Astrocyte of the hippocampus (primary cell): ENCODE measurements at regions not wholly inside any gene's neighbourhood (a gene's known extent, or its start where the extent isn't known, plus 50 kb on each side); places are given as distances from the start of the nearest gene placed in this dataset.

Experiments
- DNase-seq: peaks from one replicate; pipeline ENCODE4 v3.0.0; 2011; ENCODE audit warnings: low read depth, low spot score

DNA sequence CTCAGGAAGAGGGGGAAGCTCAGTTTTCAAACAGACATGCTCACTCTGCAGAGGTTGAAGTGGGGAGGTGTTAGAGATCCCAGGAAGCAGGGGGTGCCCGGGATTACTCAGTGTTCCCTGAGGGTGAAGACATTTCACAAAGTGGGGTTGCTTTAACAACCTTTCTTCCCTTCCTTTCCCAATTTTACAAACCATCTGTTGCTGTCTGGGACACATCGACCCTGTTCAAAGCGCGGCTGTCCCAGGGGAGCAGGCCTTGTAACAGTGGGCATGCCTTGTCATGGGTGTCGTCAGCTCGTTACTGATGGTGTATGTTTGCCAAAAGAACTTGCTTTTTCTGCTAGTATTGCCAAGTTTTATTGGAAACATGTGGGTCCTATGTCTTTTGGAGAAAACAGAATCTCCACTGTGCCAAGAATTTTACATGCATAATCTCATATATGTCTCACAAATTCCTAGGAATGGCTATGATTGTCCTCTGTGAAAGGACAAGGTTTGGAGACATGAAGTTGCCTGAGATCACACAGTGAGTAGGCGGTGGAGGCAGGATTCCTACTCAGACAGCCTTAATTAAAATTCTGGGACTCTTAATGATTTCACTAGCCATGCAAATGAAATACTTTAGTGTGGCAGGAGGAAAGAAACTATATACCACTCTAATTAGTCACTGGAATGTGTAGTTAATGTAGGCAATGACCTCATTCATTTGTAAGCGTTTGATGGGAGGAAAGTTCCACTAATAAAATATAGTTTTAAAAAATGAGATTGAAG is 198.9 kb downstream of the NXNL2 start:
- DNase-seq = peak; percentile 67

DNA sequence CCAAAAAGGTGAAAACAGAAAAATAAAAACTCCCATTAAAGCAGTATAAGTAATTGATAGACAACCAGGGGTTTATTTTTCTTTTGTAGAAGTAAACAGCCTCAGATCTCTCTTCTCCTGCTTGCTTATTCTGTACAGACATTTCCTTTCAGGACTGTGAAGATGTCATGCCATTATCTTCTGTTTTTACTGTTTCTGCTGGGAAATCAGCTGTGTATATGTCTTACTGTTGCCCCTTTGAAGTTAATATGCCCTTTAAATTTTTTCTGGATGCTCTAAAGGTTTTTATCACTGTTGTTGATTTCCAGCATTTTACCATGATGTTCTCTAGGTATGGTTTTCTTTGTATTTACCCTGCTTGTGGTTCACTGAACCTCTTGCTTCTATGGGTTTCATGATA is 199.5 kb downstream of the NXNL2 start:
- DNase-seq = no peak

DNA sequence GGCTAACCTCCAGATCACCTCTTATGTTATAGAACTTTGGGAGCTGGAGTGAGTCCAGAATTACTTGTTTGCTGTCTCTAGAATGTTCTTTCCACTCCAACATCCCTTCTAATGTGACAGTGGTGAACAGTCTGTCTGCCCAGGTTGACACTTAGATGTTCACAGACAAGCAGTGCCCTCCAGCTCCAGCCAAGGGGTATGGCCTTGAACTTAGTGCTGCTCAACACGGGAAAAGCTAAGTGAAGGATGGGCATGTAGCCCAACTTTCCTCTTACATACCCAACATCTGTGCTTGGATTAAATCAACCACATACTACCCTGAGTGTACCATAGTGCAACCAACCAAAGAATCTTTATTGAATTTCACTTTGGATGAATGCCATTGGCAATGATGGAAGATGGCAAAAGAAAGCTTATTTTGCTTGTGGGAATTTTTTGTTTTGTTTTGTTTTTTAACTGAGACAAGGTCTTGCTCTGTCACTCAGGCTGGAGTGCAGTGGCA is 201.2 kb downstream of the NXNL2 start:
- DNase-seq = peak; percentile 48

DNA sequence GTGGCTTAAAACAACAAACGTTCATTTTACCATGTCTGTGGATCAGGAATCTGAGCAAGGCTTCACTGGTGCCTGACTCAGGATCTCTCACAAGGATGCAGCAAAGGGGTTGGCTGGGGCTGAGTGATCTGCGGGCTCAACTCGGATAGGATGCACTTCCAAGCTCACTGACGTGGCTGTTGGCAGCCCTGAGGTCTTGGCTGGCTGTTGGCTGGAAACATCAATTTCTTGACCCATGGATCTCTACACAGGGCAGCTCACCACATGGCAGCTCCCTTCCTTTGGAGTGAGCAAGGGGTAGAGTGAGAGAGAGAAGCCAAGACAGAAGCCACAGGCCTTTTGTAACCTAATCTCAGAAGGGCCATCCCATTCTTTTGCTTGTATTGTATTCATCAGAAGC is 202.1 kb downstream of the NXNL2 start:
- no peak for DNase-seq

DNA sequence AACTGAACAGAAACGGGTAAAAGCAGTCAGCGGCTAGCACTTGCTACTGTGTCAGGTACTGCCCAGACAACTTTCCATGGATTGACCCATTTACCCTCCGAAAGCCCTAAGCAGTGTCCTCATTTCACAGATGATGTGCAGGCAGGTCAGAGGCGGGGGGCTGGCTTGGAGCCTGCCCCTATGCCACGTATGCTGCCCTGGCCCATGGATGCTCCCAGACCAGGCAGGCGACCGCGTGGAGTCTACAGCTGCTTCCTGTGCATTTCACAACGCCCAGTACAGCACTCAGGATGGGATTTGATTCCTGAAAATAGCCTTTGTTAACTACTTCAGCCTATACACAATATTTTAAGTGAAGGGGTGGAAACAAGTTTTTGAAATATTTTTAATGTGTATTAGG is 202.9 kb downstream of the NXNL2 start:
- DNase-seq = no peak

DNA sequence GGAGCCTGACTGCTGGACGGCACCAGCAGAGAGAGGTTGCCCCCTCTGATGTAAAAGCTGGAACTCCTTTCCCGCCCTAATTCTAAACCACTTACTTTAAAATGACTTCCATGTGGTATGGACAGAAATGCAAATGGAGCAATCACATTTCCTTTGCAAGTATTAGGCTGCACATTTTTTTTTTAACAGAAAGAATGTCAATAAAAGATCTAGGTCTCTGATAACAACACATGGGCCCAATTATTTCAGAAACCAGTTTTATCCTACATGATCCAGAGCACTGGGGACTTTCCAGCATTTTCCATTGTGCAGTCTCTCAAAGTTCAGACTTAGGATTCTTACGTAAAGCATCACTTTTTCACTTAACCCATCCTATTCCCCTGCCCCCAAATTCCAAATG is 203.7 kb downstream of the NXNL2 start:
- no peak for DNase-seq

DNA sequence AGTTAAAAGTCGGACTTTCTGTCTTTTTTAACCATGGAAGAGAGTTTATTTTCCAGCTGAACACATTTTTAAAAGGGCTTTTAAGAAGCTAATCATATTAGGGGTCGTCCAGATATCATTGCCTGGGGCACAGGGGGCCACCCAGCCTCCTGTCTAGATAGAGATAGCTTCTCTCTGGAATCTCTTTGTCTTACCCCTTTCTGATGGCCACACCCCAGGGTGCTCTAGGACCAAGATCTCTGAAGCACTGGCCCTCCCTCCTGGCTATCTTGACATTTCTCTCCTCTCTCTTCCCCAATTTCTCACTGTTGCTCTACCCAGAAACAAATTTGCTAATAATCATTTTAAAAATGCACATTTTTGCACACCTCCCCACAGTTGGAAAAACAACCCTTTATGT is 204.4 kb downstream of the NXNL2 start:
- DNase-seq = no peak

DNA sequence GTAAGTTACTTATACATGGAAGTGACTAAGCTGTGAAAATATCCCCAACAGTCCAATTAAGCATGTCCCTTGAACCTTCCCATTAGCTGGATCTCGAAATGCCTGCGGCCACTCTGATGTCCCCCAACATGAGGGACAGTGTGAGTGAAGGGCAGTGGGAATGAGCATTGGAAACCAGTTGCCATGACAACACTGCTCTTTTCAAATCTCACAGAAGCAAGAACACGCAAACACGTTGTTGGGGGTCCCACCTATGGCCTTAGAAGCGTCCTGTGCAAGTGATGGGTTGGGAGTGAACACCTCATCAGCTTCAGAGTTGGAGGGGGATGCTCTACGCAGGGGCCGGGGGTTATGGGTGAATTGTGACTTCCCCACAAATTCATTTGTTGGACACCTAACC is 205.9 kb downstream of the NXNL2 start:
- DNase-seq = no peak

DNA sequence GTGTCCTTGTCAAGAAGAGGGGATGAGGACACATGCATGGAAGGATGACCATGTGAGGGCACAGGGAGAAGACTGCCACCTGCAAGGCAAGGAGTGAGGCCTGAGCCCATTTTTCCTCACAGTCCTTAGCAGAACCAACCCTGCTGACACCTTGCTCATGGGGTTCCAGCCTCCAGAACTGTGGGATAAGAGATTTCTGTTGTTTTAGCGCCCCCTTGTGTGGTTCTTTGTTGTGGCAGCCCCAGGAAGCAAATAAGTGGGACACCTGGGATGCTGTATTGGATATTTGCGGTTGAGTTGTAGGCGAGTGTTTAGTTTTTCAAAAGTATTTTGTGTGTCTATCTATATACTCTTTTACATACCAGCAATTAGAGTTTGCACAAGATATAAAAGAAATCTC is 206.4 kb downstream of the NXNL2 start:
- DNase-seq = no peak

DNA sequence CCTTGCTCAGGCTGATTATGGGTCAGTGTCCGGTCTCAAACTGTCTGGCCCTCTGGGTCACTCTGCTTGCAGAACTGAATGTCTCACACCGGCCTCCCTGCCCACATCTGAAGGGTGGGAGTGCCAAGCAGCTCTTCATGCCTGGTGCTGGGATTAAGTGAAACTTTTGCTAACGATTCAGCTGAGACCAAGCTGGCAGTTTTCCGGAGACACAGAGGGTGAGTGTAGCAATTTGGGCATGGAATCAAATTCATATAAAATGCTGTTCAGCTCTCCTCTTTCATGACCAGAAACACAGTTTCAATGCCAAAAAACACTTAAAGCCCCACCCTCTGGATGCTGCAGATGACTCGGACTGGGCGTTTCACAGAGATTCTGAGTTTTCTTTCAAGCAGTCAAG is 207.5 kb downstream of the NXNL2 start:
- DNase-seq = peak; percentile 80

DNA sequence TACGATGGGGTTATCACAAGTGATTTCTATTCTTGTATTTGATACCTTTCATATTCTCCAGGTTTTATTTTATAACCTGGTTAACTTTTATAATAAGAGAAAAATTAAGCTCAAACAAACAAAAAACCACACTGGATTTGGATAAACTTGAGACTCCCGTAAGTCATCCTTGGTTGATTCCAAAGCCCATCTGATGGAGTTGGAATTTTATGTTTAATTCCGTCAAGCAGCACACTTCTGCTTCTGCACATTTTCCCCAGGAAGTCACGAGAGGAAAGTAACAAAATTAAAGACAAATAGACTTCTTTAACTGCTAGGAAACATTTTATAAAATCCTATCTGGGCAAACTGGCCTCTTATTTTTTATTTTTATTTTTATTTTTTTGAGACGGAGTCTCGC is 207.9 kb downstream of the NXNL2 start:
- DNase-seq = no peak

DNA sequence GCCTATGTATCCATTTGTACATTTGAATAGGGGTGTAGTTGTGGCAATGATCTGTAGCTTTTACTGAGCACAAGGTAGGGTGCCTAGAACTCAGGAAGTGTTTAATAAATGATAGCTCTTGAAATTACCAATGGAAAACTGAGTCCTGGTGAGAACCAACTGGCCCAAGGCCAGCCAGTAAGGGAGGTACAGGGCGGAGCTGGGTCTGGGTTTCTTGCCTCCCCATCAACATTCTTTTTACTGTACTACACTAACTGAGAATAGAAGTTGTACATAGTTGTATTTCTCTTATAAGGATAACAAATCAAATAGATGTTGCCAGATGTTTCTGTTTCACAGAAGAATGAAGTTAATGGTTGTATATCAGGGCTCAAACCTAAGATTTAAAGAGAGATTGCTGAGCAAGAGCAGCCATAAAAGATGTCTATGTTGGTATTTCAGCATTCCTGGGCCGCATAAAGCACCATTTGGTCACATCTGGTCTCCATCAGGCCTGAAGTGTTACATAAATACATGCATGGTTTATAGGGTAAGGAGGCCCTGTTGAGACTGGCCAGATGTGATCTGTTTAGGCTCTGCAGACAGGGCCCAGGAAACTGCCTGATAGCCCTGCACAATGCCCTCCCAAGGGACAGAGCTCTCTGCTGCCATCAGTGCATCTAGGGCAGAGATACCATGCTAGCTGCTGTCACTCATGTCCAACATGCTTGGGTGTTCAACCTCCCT is 210.5 kb downstream of the NXNL2 start:
- DNase-seq = no peak

DNA sequence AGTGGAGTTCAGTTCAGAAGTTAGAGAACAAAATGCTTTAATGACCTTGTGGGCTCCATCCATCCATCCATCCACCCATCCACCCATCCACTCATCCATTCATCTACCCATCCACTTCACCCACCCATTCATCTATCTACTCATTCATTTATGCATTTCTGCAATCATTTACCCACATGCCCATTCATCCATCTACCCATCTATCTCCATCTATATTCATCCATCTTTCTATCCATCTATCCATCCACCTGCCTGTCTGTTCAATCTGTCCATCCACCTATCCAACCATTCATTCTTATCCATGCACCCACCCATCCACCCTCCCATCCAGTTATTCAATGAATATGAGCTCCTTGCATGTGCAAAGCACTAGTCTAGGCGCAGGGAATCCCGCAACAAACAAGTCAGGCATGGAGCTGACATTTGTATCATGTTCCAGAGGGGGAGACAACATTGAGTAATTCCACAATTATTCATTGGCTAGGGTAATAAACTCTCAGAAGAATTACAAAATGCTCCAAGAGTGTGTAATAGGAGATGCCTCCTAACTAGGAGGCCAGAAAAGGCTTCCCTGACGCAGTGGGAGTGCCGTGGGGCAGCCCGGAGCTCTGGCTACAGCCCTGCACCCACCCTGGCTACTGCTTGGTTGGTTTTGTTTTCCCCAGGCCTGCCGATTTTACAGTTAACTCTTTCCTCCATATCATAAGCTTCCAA is 211.2 kb downstream of the NXNL2 start:
- peak; percentile 86 for DNase-seq

DNA sequence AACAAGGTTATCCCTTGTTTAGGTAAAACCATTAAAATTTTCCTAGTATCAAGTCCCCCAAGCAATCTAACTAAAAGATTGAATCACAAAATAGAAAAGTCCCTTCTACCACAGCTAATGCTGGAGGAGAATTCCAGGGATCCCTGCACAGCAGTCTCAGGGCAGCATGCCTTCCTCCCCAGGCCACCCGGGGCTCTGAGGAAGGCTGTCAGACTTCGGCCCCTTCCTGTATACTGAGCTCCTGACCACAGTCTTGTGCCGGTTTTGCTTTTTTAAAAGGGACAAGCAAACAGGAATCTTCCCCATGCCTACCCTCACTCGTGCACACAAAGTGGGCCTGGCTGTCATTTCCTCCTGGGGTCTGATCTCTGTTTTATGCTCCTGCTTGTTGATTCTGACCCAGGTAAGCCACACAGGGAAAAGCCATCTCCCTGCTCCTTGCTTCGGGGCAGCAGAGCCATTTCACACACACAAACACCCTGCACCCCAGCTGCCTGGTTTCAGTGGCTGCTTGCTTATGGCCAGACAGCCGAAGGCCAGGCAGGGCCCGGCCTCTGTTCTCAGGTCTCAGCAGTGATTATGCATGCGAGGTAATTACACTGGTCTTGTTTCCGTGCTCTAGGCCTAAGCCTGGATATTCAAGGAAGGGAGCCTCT is 211.9 kb downstream of the NXNL2 start:
- DNase-seq = peak; percentile 63

DNA sequence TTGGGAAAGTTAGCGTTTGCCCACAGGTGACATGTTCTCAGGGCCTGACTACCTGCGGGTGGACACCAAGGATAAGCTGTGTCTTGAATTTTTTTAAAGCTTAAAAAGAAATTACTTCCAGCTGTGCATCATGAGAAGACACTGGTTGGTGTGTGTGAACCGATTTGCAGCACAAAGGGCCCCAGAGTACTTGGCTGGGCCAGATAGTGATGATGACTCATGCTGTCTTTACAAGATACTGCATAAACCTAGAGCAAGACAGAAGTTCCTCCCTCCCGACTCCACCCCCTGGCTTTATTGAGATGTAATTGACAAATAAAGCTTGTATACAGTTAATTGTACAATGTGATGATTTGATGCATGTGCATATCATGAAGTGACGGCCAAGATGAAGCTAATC is 212.8 kb downstream of the NXNL2 start:
- peak; percentile 68 for DNase-seq

DNA sequence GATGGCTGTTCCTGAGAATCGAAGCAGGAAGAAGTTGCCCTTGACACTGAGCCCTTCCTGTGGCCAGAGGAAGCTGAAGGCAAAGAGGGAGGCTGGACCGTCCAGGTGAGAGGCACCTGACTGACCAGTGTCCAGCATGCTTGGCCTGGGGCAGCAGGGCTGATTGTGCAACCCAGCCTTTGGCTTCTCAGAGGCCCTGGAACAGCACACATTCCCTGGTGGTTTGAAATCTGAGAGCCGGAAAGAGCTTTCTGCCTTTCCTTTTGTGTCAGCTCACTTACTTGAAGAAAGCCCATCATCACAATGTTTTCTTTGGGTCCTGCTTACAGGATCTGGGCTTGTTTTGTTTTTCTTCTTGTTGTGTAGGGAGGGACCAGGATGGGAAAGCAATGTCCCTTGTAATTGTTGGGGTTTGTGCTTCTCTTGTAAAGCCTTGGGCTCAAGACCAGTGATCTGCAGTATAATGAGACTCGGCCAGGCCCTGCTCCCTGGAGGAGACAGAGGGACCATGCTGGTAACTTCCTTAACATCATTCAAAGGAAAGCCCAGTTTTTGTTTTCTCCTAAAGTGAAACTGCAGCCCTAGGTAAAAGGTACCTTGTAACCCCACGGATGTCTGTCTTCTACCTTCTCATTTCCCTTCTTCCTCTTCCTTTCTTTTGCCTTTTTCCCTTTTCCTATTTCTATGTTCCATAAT is 213.7 kb downstream of the NXNL2 start:
- DNase-seq = peak; percentile 61

DNA sequence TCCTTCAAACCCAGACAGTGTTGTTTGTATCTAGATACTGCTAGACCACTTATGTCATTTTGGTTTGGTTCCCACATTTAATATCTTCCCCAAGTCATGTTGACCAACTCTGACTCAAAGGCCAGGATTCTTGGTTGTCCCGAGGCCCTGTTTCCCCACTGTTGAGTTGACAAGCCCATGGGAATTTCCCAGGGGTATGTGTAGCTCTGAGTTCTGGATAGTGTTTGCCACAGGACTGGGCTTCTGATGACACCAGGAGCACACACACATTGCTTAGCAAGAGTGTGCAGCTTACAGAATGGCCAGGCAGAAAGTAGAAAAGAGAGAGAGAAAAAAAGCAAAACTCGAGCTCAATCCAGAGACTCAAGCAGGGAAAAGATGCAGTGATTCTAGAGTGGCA is 214.4 kb downstream of the NXNL2 start:
- DNase-seq = no peak

DNA sequence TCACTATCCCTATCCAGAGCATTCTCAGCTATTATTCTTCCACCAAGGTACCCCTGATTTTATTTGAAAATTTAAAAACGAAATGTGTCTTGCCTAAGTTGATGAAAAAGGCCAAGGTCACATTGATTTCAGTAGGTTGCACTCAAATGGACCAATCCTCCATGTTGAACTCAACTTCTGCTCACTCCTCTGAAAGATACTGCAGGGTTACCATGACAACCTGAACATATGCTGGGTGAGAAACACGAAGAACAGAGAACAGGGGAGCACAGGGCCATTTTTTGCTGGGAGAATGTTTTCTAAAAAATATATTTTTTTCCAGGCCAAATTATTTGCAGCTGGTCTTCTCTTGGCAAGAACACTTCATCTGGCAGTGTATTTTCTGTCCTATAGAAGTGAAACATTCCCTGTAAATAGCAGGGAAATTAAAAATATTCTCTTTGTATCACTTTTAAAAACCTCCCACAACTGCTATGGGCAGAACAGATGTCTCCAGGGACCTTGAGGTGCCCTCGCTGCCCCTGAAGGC is 215.9 kb downstream of the NXNL2 start:
- DNase-seq = no peak

DNA sequence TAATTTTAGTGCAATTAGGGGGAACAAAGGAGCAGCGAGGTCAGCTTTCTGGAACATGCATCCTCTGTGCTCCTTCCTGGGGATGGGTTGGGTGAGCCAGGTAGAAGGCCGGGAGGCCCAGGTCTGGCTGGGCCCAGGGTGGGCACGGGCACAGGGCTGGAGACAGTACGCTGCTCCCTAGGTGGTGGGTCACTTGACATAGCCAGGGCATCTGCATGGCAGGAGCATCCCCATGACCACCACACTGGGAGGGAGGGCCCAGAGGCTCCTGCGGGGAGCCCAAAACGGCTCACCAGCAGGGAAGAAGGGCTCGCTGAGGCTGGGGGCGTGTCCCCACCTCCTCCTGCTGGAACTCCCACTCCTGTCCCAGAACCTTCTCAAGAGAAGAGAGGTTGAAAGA is 216.8 kb downstream of the NXNL2 start:
- DNase-seq = no peak

DNA sequence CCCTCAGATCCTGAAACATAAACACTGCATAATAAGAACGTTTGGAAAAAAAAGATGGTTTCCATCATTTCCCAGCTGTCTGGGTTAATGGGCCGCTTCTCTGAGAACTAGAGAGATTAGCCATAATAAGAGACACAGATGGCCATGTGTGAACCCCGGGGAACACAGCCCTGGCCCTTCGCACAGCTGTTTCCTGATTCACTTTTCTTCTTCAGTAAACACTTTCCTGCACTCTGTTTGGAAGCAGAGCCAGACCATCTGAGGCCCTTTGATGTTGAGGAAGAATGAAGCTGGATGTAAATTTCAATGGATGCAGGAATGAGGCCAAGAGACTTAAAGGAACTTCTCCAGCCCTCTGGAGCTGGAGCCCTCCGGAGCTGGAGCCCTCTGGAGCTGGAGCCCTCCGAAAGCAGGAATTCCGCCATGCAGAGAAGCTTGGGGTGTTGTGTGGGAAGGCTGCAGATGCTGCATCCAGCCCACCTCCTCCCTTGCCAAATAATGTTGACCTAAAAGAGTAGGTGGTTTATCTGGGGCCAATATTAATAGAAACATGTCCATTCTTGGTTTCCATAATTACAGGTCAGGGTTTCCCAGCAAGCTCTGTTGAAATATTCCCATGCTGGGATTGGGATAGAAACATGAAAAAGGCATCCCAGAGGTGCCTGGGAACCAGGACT is 218.9 kb downstream of the NXNL2 start:
- no peak for DNase-seq

DNA sequence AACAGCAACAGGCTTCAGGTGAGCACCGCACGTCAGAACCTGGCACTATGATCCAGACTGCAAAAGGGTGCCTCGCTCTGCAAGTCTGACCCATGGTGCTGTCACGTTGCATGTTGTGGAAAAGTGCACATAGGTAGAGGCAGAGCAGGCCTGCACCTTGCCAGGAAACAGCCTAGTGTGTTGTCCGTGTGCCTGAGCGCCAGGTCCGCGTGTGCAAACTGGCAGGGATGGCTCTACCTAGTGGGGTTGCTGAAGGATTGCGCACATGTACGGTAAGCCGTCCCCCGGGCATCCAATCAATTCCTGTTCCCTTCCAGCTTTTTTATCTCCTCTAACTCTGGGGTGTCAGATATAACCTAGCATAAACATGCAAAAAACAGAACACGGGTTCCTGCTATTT is 219.5 kb downstream of the NXNL2 start:
- no peak for DNase-seq
